T-cell (primary cell): ENCODE measurements at regions not wholly inside any gene's neighbourhood (a gene's known extent, or its start where the extent isn't known, plus 50 kb on each side); places are given as distances from the start of the nearest gene placed in this dataset.

Source experiments
- ATAC-seq, 4 experiments: fragments of 200-7000 bp in 3 of 4; fragments of 150-1000 bp in 1 of 4; cut with Tn5 transposase; replicated peaks in 1 of 4; 1 replicate in 3 of 4; 2 replicates in 1 of 4; pipeline ENCODE4 v1.10.0; 2021; ENCODE audit warnings: moderate library complexity in 3 of 4, mild to moderate bottlenecking in 2 of 4, moderate number of reproducible peaks in 1 of 4
- CTCF ChIA-PET, 2 donors: fragments of 300-600 bp; sonication (Branson Sonifier 250); formaldehyde crosslinking; loops; one replicate each; lab custom pipeline; 2022; ENCODE audit warnings: antibody characterized with exemption in 2 of 2; lab: Charles Lee
- POLR2A ChIA-PET, 2 donors: fragments of 300-600 bp; sonication (Branson Sonifier 250); formaldehyde crosslinking; loops; one replicate each; lab custom pipeline; 2022; ENCODE audit warnings: antibody characterized with exemption in 2 of 2; lab: Charles Lee
- DNase-seq, 35 experiments: peaks; one replicate each; pipeline versions ENCODE4 v3.0.0 to v3.0.0-alpha.2; 2013 to 2023
- H3K27ac ChIP-seq: one replicate; pipeline ENCODE4 v1.5.1; 2013; ENCODE audit warnings: low read length
- H3K27me3 ChIP-seq, 2 experiments: replicated peaks in 1 of 2; 1 replicate in 1 of 2; 2 replicates in 1 of 2; pipeline versions ENCODE4 v1.6.1 to v1.7.0; 2013; ENCODE audit warnings: low read length in 1 of 2, mixed read lengths in 1 of 2; ENCODE audit not compliant: control insufficient read depth in 2 of 2, insufficient read depth in 2 of 2; ENCODE audit errors: extremely low read depth in 1 of 2
- H3K36me3 ChIP-seq, 2 donors: 1 replicate in 1 of 2; 2 replicates in 1 of 2; pipeline versions ENCODE4 v1.6.1 to v1.7.0; 2013; ENCODE audit warnings: low read length in 1 of 2; ENCODE audit not compliant: control insufficient read depth in 2 of 2, insufficient read depth in 1 of 2; ENCODE audit errors: extremely low read depth in 1 of 2
- H3K4me1 ChIP-seq, 2 experiments: 1 replicate in 1 of 2; 2 replicates in 1 of 2; pipeline versions ENCODE4 v1.6.1 to v1.7.0; 2013; ENCODE audit warnings: low read length in 2 of 2, mixed read lengths in 1 of 2; ENCODE audit not compliant: insufficient read depth in 2 of 2, control insufficient read depth in 1 of 2; ENCODE audit errors: extremely low read depth in 1 of 2
- H3K4me3 ChIP-seq, 2 donors: 1 replicate in 1 of 2; 2 replicates in 1 of 2; pipeline versions ENCODE4 v1.5.1 to v1.7.0; 2013; ENCODE audit warnings: mild to moderate bottlenecking in 2 of 2, low read length in 1 of 2, moderate library complexity in 1 of 2; ENCODE audit not compliant: control insufficient read depth in 1 of 2; ENCODE audit errors: extremely low read depth in 1 of 2
- H3K9me3 ChIP-seq: 2 replicates; pipeline ENCODE4 v1.7.0; 2013
- H3K27ac Mint-ChIP-seq, 2 donors: one replicate each; pipeline ENCODE4 v1.8.0; 2020 to 2021; ENCODE audit warnings: mild to moderate bottlenecking in 2 of 2, mixed read lengths in 2 of 2
- H3K27me3 Mint-ChIP-seq, 2 donors: one replicate each; pipeline ENCODE4 v1.8.0; 2021 to 2022; ENCODE audit warnings: mixed read lengths in 2 of 2
- H3K36me3 Mint-ChIP-seq: one replicate; pipeline ENCODE4 v1.8.0; 2021; ENCODE audit warnings: mixed read lengths
- H3K4me1 Mint-ChIP-seq, 3 donors: one replicate each; pipeline ENCODE4 v1.8.0; 2020 to 2022; ENCODE audit warnings: mixed read lengths in 3 of 3, mild to moderate bottlenecking in 1 of 3
- H3K4me3 Mint-ChIP-seq, 3 donors: one replicate each; pipeline ENCODE4 v1.8.0; 2020 to 2022; ENCODE audit warnings: mild to moderate bottlenecking in 3 of 3, mixed read lengths in 3 of 3, moderate library complexity in 3 of 3
- H3K9me3 Mint-ChIP-seq, 3 donors: one replicate each; pipeline ENCODE4 v1.8.0; 2020 to 2022; ENCODE audit warnings: mixed read lengths in 3 of 3
- WGBS: methylation state at CpG from one replicate; pipeline ENCODE4 v1.1.5; 2013; ENCODE audit warnings: missing lambda C conversion rate; ENCODE audit not compliant: insufficient coverage; 5-methylcytosine and 5-hydroxymethylcytosine counted together

DNA sequence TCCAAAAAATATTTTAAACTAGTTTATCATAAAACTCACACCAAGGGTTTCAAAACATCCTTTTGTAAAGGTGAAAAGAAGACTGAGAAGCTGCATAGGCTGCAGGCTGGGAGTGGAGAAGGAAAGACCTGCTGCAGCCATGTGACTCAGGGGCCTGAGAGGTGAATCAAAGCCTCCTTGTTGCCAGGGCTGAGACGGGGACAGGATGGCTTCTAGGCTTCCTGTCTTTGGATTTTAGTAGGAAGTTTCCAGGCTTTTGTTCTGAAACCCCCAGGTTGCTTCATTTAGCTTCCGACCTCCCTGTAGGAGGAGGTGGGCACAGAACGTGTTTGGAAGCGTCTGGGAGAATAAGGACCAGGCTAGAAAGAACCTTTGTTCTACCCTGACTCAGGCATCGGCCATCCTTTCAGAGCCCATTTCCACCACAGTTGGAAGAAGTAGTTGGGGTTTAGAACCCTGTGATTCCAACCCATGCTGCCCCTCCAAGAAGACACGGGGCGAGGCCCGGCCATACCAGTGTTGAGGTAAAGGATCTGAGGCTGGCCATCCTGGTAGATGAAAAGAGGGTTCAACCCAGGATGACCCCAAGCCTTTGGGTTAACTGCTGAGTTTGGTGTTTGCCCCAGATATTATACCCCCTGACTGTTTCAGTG is 122.4 kb downstream of the SLC25A47 start:
- H3K9me3 ChIP-seq: no peaks in the 10 kb centered on the region
- ChIA-PET CTCF (no interaction called here), POLR2A (no interaction called here)
- Mint-ChIP-seq H3K4me1 (peaks cover 13 to 26% (median 15%) of the 10 kb centered on the region in 3 donors), H3K4me3 (no peak overlapping the region), H3K27me3 (no peaks in the 10 kb centered on the region), H3K27ac (no peak overlapping the region), H3K9me3 (no peaks in the 10 kb centered on the region), H3K36me3 (peaks cover 5% of the 10 kb centered on the region)
- H3K4me3 ChIP-seq: no peak overlapping the region
- 65% methylated on average over 2 of the region's 8 CpGs for WGBS
- no peak overlapping the region for H3K27ac ChIP-seq
- no peak for DNase-seq
- no peaks in the 10 kb centered on the region for H3K36me3 ChIP-seq
- H3K4me1 ChIP-seq: peaks cover 0 to 9% of the 10 kb centered on the region in 2 experiments
- ATAC-seq: no peak
- no peaks in the 10 kb centered on the region for H3K27me3 ChIP-seq

DNA sequence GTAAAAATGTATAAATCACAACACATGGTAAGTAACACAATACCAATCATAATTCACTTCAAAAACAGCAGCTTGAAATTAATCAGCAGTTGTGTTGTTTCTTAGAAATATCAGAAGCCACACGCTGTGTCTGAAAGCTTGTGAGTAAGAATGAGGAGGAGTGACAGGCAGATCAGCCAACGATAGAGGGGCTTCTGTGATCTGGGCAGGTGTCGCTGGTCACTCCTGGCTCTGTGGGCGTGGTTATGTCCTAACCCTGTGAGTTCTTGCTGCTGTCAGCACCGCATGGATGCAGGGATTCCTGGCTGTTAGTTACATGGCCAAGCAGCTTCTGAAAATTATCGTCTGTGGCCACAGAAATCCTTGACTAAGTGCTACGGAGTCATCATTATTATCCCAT is 123.4 kb downstream of the SLC25A47 start:
- ATAC-seq (no peak), DNase-seq (no peak)
- Mint-ChIP-seq H3K27me3 (no peaks in the 10 kb centered on the region), H3K4me1 (peaks cover 9 to 18% (median 14%) of the 10 kb centered on the region in 3 donors), H3K9me3 (no peaks in the 10 kb centered on the region), H3K36me3 (peaks cover 5% of the 10 kb centered on the region), H3K4me3 (no peak overlapping the region), H3K27ac (no peak overlapping the region)
- Histone ChIP-seq H3K36me3 (no peaks in the 10 kb centered on the region), H3K9me3 (no peaks in the 10 kb centered on the region), H3K27ac (no peak overlapping the region), H3K4me1 (peaks cover 0 to 9% of the 10 kb centered on the region in 2 experiments), H3K27me3 (no peaks in the 10 kb centered on the region), H3K4me3 (no peak overlapping the region)
- CTCF ChIA-PET: no interaction called here
- POLR2A ChIA-PET: no interaction called here
- WGBS: 63% methylated on average over 4 of the region's 7 CpGs

DNA sequence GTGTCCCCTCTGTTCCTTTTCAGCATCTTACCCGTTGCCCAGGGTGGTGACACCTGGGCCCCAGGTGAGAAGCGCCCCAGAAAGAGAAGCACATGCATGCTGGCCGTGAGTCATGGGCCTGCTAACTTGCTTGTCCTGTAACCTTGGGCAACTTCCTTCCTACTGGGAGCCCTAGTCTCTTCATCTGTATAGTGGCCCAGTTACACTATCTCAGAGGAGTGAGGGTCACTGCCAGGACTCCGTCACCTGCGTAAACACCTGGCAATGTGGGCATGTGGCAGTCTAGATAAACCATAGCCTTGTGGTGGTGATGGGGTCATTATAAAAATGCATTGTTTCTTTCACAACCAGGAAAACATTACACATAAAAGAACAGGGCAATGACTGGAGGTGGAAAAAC is 125.2 kb downstream of the SLC25A47 start:
- POLR2A ChIA-PET: no interaction called here
- peaks cover 7 to 8% (median 7%) of the 10 kb centered on the region in 3 donors for H3K4me1 Mint-ChIP-seq
- Histone ChIP-seq H3K27ac (no peak overlapping the region), H3K27me3 (no peaks in the 10 kb centered on the region), H3K4me1 (peaks cover 0 to 9% of the 10 kb centered on the region in 2 experiments), H3K4me3 (no peak overlapping the region), H3K9me3 (no peaks in the 10 kb centered on the region), H3K36me3 (no peaks in the 10 kb centered on the region)
- H3K27me3 Mint-ChIP-seq: no peaks in the 10 kb centered on the region
- CTCF ChIA-PET: no interaction called here
- H3K36me3 Mint-ChIP-seq: peaks cover 5% of the 10 kb centered on the region
- H3K4me3 Mint-ChIP-seq: no peak overlapping the region
- no peak overlapping the region for H3K27ac Mint-ChIP-seq
- ATAC-seq (no peak), DNase-seq (no peak)
- WGBS: 86% methylated on average over 2 of the region's 5 CpGs
- no peaks in the 10 kb centered on the region for H3K9me3 Mint-ChIP-seq

DNA sequence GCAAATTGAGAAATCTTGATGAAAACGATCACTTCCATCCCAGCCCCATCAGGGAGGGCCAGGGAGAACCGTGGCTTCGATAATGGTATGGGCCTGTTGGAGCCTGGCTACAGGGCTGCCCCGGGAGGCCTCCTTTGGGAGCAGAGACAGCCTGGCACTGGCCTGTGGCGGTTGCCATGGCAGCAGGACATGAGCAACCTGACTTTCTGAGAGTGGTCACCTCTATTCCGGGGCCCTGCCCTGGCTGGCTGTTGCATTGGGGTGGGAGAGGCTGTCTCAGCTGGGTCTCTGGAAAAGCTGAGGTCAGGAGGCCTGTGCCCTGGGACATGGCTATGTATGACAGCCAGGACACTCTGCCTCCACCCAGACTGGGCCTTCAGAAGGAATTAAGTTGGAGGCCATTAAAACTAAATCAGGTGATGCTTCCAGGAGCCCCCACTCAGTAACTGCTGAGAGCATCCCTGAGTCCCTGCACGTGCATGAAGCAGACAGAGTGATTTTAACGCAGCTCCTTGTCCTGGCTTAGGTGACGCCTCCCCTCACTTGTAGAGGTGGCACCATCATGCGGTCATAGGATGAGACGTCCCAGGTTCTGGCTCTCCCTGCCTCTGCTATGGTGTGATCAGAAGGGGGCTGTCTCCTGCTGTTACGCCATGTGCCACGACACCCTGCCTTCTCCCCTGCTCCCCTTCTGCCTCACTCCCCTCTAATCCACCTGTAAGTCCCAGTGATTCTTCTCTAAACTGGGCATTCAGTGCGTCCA is 126.3 kb downstream of the SLC25A47 start:
- Mint-ChIP-seq H3K4me1 (peaks cover 5 to 8% (median 7%) of the 10 kb centered on the region in 3 donors), H3K9me3 (no peaks in the 10 kb centered on the region), H3K27me3 (no peaks in the 10 kb centered on the region), H3K36me3 (peaks cover 14% of the 10 kb centered on the region), H3K4me3 (no peak overlapping the region), H3K27ac (no peak overlapping the region)
- ChIA-PET CTCF (no interaction called here), POLR2A (interaction anchor here in 1 of 2 donors (0.5 kb wide), 1 partner anchor 41 kb away, joined by 4 read pairs; no protein-coding TSS in a partner anchor)
- Histone ChIP-seq H3K4me3 (no peak overlapping the region), H3K4me1 (peaks cover 0 to 9% of the 10 kb centered on the region in 2 experiments), H3K27me3 (no peaks in the 10 kb centered on the region), H3K9me3 (no peaks in the 10 kb centered on the region), H3K27ac (no peak overlapping the region), H3K36me3 (no peaks in the 10 kb centered on the region)
- ATAC-seq: no peak
- WGBS: 85% methylated on average over 4 of the region's 14 CpGs
- no peak for DNase-seq

DNA sequence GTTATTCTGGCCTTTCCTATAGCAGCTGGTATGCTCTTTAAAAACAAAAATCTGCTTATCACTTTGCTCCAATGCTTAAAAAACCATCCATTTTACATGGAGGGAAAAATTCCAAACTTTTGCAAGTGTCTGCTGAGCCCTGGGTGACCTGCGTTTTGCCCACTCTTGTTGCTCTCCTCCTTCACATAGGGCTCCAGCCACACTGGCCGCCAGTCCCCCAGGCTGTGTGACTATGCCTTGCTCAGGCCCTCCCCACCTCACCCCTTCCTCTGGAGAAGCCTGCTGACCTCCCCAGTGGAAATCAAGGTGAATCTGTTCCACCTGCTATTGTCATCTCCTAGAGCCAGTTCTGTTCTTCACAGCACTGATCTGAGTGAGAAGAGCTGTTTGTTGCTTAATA is 126.9 kb downstream of the SLC25A47 start:
- Mint-ChIP-seq H3K27me3 (no peaks in the 10 kb centered on the region), H3K4me3 (no peak overlapping the region), H3K27ac (no peak overlapping the region), H3K9me3 (no peaks in the 10 kb centered on the region), H3K36me3 (peaks cover 16% of the 10 kb centered on the region), H3K4me1 (peaks cover 5 to 8% (median 7%) of the 10 kb centered on the region in 3 donors)
- DNase-seq: no peak
- no peaks in the 10 kb centered on the region for H3K27me3 ChIP-seq
- no peak overlapping the region for H3K4me3 ChIP-seq
- peaks cover 0 to 9% of the 10 kb centered on the region in 2 experiments for H3K4me1 ChIP-seq
- POLR2A ChIA-PET: interaction anchor here in 1 of 2 donors (0.5 kb wide), 1 partner anchor 41 kb away, joined by 4 read pairs; no protein-coding TSS in a partner anchor
- no peaks in the 10 kb centered on the region for H3K9me3 ChIP-seq
- CTCF ChIA-PET: no interaction called here
- no peaks in the 10 kb centered on the region for H3K36me3 ChIP-seq
- WGBS: 100% methylated on average over 1 of the region's 2 CpGs
- H3K27ac ChIP-seq: no peak overlapping the region
- ATAC-seq: no peak

DNA sequence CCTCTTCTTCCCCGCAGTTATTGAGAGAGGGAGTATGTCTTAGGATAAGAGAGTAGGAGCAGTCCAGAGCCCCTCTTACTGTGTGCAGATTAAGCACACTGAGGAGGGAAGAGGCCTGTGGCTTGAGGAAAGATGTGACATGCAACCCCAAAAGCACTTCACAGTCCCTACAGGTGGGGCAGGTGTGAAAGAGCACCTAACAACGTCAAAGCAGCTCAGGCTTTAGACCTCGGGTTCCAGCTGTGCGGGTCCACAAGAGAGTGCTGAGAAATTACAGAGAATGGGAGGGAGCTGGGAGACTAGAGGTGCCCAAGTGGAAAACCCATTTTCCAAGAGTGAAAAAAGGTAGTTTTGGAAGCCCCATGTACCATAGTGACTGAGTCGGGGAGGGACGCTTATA is 127.6 kb downstream of the SLC25A47 start:
- no peak for ATAC-seq
- Mint-ChIP-seq H3K4me3 (no peak overlapping the region), H3K36me3 (peaks cover 22% of the 10 kb centered on the region), H3K27ac (no peak overlapping the region), H3K27me3 (no peaks in the 10 kb centered on the region), H3K9me3 (no peaks in the 10 kb centered on the region), H3K4me1 (peaks cover 5 to 8% (median 7%) of the 10 kb centered on the region in 3 donors)
- Histone ChIP-seq H3K36me3 (no peaks in the 10 kb centered on the region), H3K9me3 (no peaks in the 10 kb centered on the region), H3K4me1 (peaks cover 0 to 9% of the 10 kb centered on the region in 2 experiments), H3K4me3 (no peak overlapping the region), H3K27me3 (no peaks in the 10 kb centered on the region), H3K27ac (no peak overlapping the region)
- ChIA-PET CTCF (no interaction called here), POLR2A (no interaction called here)
- no peak for DNase-seq
- 93% methylated on average over 3 of the region's 6 CpGs for whole genome bisulfite sequencing
